HG03571 (cell line): ENCODE measurements at regions not wholly inside any gene's neighbourhood (a gene's known extent, or its start where the extent isn't known, plus 50 kb on each side); places are given as distances from the start of the nearest gene placed in this dataset.
"Not testable (repeated sequence)": the region's sequence is repeated elsewhere in the genome, so short reads cannot be mapped to it uniquely, and the experiment has no call there.

ENCODE experiments used
- ATAC-seq: cut with Tn5 transposase; IDR thresholded peaks from one replicate; pipeline ENCODE4 v1.9.1; 2021; ENCODE audit not compliant: unreplicated experiment

DNA sequence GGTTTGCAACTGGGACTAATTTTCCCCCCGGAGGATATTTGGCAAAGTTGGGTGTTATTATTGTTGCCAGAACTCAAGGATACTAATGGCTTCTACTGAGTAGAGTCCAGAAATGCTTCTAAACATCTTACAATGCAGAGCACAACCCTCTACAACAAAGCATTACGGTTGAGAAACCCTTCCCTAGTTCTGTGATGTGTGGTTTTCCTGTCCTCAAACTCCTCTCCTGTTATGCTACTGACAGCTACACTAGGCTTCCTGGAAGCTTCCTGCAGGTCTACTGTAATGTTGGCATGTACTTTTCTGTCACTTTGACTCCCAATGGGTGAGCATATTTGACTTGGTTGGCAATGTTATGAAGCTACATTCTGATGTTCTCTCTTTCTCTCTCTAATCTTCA is 1656.9 kb downstream of the MRPL39 start:
- no peak for ATAC-seq

DNA sequence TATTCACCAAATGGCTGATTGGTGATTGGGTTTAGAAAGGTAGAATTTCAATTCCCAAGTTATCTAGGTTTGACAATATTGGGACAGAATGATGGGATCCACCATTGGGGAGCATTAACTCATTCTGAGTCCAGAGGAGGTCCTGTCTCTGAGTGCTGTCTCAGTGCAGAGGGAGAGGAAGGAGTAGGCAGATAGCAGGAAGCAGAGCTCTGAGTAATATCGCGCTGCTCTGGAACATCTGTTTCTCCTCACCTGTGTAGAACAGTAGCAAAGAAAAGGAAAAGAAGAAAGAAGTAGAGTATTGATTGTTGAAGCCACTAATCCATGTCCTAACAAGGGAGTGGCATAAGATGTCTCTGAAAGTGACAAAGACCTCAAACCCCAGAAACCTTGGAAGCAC is 1657.8 kb downstream of the MRPL39 start:
- no peak for ATAC-seq

DNA sequence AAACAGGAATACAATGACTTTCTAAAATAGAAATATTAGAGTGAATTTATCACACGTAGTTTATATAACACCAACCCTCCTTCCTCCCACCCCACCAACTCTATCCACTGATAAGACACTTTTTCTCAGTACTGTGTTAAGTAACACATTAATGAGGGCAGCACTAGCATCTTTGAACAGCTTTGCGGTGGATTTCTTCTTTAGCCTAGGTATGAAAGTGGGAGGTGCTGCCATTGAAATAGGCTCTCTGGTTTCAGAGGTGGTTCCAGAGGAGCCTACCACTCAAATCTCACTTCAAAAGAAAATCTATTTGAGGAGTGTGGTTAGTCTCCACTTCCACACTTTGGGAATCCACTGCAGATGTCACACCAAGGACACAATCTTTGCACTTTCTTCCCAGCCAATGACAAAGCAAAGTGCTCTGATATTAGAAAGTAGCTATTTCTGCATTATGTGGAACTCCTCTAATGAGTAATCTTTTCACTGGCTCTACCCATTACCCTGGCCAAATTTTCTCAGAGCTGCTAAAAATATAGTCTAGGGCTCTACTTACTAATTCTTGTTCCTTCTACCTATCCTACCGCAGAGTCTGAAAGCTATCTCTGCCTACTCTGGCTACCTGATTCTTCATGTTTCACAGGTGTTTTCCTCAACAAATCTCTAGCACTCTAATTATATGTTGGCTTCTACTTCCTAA is 1667.8 kb downstream of the MRPL39 start:
- ATAC-seq = peak; percentile 57

DNA sequence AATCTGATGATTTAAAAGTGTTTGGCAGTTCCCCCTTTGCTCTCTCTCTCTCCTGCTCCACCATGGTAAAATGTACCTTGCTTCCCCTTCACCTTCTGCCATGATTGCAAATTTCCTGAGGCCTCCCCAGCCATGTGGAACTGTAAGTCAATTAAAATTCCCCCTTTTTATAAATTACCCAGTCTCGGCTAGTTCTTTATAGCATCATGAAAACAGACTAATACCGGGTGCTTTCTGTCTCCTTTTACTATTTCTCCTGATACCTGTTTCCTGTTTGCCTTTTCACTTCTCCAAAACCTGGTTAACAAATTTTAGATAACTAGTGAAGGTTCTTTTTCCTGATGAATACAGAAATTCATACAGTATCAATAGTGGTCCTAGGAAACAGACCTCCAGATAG is 1670.3 kb downstream of the MRPL39 start:
- ATAC-seq = no peak

DNA sequence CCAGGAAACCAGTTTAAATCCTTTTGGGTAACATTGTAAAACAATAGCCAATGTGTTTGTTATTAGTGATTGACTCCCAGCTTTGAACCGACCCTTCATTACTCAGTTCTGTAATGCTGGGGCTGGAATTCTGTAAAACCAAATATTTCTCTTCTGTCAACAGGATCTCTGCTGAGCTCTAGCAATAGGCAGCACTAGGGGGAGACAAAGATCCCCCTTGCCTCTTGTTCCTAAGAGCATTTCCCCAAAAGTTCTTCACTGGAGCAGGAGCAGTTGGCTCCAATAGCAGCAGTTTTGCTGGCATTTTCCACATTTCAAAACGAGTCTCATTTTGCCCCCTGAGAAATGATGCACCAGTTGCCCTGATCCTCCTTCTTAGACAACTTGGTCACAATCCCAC is 1671.1 kb downstream of the MRPL39 start:
- ATAC-seq = no peak

DNA sequence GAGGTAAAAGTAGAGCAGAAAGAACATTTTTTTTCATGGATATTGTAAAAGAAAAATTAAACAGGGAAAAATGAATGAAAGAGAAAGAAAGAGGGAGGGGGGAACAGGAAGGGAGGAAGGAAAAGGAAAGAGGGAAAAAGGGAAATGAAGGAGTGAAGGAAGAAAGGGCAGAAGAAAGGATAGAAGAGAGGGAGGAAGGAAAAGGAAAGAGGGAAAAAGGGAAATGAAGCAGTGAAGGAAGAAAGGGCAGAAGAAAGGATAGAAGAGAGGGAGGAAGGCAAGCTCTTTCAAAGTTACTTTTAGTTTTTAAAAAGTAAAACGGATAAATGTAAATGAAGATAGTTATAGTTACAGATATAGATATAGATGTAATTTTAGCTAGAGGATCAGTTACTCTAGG is 1676.7 kb downstream of the MRPL39 start:
- no peak for ATAC-seq

DNA sequence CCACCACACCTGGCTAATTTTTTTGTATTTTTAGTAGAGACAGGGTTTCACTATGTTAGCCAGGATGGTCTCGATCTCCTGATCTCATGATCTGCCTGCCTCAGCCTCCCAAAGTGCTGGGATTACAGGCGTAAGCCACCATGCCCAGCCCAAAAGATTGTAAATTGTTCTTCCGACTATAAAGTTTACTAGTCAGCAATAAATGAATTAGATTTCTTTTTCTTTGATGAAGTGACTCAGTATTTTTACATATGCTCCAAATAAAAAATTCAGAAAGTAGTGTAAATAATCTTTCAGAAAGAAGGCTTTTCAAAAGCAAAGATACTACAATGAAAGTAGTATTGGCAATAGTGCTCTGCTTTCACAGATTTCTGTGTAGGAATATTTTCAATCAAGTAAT is 1680.9 kb downstream of the MRPL39 start:
- not testable (repeated sequence) for ATAC-seq

DNA sequence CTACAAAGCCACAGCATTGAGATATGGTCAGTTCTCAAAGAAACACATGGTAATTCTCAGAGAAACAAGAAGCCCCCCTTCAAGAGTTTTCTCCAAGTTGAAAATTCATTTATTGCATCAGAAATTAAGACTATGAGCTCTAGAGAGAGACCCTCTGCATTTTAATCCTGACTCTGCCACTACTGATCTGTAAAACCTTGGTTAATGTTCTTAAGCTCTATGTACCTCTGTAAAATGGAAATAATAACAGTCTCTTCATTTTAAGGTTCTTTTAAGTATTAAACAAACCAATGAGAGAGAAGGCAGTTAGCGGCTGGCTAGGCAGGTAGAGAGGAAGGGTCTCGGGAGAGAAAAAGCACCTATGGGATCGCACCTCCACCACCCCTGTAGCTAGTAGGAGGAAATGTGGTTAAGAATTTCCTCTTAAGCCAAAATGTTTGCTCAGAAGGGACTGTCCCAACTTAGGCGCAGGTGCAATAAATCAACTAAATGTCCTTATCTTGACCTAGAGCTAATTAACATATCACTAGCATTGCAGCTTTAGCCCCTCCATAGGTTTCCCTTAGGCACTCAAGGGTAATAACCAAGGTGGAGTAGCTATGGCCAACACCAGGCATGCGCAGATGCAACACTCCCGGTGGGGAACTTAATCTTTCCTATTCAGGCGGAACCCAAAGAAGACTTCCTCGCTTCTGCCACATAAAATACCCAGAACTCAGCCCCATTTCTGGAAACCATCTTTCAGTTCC is 1685.4 kb downstream of the MRPL39 start:
- ATAC-seq = no peak

DNA sequence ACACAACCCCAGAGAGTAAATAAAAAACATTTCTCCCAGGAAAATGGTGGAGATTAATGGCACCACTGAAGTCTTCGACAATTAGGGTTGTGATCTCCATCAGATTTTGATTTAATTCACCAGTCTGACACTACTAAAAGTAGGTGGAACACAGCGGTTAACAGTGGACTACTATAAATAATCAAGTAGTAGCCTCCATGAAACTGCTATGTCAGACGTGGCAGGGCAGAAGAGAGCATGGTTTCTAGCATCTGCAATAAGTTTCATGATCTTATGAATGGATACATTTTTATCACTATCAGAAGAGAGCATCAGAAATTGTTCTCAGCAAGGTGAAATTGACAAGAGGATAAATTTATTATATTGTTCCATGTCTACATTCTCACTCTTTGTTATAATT is 1706.6 kb downstream of the MRPL39 start:
- no peak for ATAC-seq

DNA sequence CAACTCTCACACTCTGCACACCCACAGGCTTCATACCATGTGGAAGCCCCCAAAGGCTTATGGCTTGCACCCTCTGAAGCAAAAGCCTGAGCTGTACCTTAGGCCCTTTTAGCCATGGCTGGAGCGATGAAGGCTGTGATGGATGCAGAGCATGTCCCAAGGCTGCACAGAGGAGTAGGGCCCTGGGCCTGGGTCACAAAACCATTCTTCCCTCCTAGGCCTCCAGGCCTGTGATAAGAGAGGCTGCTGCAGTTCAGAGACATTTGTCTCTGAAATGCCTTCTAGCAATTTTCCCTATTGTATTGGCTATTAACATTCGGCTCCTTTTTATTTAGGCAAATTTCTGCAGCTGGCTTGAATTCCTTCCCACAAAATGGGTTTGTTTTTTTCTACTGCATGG is 1707.7 kb downstream of the MRPL39 start:
- no peak for ATAC-seq

DNA sequence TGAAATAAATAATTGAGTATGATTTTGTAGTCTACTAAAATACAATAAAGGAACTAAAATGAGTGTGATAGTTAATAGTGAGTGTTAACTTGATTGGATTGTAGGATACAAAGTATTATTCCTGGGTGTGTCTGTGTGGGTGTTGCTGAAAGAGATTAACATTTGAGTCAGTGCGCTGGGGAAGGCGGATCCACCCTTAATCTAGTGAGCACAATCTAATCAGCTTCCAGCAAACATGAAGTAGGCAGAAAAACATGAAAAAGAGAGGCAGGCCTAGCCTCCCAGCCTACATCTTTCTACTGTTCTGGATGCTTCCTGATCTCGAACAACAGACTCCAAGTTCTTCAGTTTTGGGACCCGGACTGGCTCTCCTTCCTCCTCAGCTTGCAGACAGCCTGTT is 1716.6 kb downstream of the MRPL39 start:
- ATAC-seq = no peak

DNA sequence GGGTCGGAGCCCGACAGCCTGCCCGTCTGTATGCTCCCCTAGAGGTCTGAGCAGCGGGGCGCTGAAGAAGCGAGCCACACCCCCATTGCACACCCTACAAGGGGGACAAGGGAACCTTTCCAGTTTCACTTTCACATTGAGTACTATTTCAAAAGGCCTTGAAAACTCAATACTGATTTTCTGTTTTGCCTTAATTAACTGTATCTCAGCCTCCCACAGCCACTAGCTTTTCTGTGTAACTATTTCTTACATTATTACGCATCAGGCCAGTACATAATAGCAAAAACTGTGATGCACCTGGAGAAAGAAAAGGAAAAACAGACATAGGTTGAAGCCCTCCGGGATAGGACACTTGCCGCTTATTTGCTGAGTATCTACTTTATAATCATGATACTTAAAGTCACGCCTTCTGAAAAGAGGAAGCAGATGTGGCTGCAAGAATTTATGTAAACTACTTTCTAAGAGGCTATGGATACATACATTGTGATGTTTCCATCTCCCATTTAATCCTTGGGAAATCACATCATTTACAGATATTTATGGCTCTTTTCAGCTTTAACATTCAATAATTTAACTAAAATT is 1719.5 kb downstream of the MRPL39 start:
- ATAC-seq = peak; percentile 75

DNA sequence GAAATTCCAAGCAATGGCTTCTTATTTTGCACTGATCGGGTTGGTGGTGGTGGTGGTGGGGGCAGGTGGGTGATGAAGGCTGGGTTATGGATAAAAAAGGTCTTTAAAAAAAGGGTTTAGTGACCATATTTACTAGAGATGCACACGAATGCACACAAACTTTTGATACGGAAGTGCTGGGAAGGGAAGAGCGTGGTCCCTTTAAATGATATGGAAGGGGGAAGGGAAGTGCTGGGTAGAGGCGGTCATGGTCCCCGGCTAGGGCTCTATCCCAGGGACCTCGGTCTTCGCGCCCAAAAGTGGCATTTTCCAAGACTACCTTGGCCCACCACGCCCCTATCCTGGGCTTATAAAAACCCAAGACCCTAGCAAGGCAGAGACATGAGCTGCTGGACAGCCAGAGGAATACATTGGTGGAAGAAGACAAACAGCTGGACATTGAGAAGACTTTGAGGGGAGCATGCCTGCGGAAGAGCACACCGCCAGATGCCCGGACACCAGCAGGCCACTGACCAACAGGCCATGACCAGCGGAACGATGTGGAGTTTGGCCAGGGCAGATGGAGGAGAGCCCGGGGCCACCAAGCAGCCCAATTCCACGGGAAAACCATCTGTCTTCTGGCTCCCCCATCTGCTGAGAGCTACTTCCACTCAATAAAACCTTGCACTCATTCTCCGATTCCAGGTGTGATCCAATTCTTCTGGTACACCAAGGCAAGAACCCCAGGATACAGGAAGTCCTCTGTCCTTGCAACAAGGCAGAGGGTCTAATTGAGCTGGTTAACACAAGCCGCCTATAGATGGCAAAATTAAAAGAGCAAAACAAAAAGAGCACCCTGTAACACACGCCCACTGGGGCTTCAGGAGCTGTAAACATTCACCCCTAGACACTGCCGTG is 1720.2 kb downstream of the MRPL39 start:
- ATAC-seq = no peak

DNA sequence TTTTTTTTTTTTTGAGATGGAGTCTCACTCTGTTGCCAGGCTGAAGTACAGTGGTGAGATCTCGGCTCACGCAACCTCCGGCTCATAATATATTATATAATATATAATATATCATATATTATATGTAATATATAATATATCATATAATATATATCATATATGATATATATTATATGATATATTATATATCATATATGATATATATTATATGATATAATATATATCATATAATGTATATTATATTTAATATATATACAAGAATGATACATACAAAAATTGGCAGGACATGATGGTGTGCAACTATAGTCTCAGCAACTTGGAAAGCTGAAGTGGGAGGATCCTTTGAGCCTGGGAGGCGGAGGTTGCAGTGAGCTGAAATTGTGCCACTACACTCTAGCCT is 1725.5 kb downstream of the MRPL39 start:
- ATAC-seq = no peak

DNA sequence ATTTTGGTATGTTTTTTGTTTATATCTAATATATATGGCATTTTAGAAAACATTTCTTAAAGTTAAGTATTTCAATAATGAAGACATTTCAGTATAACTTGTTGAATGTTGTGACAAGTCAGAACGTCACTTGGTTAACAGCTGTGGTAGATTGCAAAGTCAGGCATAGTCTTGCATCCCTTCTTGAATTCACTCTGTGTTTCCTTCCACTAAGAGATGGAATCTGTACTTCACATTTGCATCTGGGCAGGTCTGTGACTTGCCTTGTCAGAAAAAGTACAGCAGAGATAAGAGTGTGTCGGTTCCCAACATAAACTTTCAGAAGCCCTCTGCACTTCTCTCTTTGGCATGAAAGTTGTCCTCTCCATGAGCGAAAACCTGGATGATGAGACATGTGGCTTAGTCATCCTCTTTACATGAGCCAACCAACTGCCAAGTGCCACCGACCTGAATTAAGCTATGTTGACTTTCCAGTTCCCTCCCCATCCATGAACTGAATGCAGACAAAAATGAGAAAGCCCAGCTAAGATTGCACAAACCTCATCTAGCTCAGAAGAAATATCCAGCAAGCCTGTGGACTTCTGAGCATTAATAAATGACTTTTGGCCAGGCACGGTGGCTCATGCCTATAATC is 1730.2 kb downstream of the MRPL39 start:
- no peak for ATAC-seq

DNA sequence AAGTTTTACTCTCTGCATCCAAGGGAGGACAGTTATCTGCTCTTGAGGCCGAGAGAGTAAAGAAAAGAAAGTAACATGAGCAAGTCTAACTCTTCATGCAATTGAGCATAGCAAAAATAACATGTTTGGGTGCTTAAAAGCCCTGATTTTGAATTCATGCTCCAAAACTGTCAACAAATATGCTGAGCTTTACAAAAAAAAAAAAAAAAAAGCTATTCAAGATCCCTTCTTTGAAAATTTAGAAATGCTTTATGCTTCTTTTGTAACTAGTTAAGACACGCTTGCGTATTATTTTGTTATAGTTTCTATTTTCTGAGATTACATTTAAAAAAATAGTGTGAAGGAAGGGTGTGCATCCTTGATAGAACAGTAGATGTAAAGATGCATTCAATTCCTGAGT is 1733.0 kb downstream of the MRPL39 start:
- no peak for ATAC-seq

DNA sequence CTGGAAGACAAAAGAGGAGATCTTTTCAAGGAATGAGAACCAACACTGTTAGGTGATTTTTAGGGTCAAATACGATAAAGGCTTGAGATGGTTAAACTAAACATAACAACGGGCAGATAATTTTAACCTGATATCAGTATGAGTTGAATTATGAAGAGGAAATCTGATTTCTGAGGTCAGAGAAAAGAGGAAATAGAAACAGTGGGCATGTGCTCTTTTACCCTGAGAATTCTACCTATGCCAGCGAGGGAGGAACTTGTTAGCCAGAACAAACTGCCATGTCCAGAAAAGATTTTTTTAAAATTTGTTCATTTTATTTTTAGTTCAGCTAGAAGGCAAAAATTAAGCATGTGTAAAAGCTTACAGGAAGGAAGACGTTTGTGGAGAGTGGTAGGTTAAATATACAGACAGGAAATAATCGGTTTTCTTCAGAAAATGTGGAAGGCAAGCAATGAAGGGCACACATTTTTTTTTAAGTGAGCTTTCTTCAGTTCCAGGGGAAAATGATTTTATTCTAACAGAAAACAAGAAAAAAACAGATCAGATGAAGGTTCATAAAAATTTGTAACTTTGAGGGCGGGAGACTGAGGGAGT is 1745.3 kb downstream of the MRPL39 start:
- no peak for ATAC-seq

DNA sequence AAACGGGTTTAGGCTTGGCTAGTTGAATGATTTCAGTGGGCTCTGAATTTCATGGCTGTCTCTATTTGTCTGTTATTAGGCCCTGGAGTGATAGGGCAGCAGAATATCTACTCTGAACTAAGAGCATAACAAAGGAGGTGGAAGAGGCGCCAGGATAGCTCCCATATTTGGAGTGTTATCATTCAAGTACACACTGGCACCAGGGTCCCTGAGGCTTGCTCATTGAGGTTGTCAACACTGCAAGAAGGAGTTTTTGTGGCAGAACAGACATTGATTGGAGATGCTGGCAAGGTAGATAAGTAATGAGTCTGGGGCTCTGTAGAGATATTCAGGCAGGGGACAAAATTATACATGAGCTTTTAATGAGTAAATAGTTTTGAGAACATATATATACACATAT is 1748.4 kb downstream of the MRPL39 start:
- no peak for ATAC-seq

DNA sequence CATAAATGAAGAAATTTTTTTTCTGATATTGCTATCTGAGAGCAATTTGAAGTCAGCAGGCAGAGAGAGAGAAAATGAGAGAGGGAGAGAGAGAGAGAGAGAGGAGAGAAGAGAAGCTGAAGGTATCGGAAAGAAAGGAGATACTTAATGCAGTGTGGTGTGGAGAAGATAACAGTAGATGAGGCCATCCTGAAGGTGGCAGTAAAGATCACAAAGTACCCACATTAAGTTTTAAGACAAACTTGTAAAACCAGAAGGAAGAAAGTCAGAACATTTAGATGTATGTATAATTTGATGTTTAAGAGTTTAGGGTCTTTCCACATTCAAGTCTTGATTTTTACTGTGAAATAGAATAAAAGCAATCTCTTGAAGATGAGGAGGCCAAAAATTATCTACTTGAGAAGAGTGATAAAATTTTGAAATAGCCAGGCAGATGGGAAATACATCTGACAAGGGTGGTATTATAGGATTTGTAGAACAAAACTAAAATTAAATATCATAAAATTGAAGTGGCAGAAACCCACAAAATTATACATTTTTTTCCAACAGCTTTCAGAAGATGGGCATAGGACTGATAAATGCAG is 1753.4 kb downstream of the MRPL39 start:
- ATAC-seq = no peak

DNA sequence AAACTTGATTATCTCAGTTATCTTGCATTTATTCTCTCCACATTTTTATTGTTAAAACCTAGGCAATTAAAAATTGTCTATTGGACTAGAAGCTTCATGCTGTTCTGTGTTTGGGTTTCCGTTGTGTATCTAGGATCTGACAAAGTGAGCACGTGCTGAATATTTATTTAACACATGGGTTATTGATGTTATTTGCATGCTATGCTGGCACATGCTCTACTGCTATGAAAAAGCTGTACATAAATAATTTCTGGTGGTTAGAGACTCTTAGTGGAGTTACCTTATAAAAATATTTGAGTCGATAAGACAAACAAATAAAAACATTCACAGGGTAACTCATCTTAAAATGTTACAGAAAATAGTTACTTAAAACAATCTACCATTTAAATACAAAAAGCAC is 1769.7 kb downstream of the MRPL39 start:
- ATAC-seq = no peak
